HCT116 (cell line): ENCODE measurements at regions not wholly inside any gene's neighbourhood (a gene's known extent, or its start where the extent isn't known, plus 50 kb on each side); places are given as distances from the start of the nearest gene placed in this dataset.

Experiments used
- ATAC-seq: fragments of 200-7000 bp; cut with Tn5 transposase; 2 replicates; pipeline ENCODE4 v1.9.1; 2020; ENCODE audit warnings: mild to moderate bottlenecking, moderate library complexity
- BruUV-seq: library from RNA; stranded (reverse); fragments of 400-500 nt; replicated peaks from 2 replicates; lab custom pipeline; 2021; lab: Mats Ljungman, UMichigan
- CTCF ChIA-PET: fragments of 300-600 bp; sonication (Branson Sonifier 250); formaldehyde crosslinking; loops from one replicate; lab custom pipeline; 2021; ENCODE audit warnings: antibody characterized with exemption; lab: Charles Lee
- POLR2A ChIA-PET: fragments of 300-600, 350-600 bp; sonication (Branson Sonifier 250); formaldehyde crosslinking; loops from one replicate; lab custom pipeline; 2021; ENCODE audit warnings: antibody characterized with exemption; lab: Charles Lee
- RAD21 ChIA-PET, 2 experiments: fragments of 300-600 bp; sonication (Branson Sonifier 250); formaldehyde crosslinking; loops; one replicate each; lab custom pipeline; 2023; ENCODE audit warnings: low total read pairs in 2 of 2; ENCODE audit not compliant: uncharacterized antibody in 2 of 2, unreplicated experiment in 2 of 2, low non-redundant PET in 1 of 2; lab: Charles Lee
- DNase-seq: peaks from one replicate; pipeline ENCODE4 v3.0.0-alpha.2; 2010; ENCODE audit warnings: low read depth, low spot score
- H2AFZ ChIP-seq: fragments of 200-600 bp; shearing (Covaris generic), sonication (generic); 2 replicates; pipeline ENCODE4 v1.6.1; 2017; ENCODE audit warnings: low read depth, mixed run types, mixed read lengths, antibody characterized with exemption, low read length; ENCODE audit not compliant: poor library complexity, severe bottlenecking
- H3K27ac ChIP-seq: 2 replicates; pipeline ENCODE4 v1.5.1; 2012; ENCODE audit warnings: low read depth, low read length
- H3K27me3 ChIP-seq: fragments of 200-600 bp; sonication (generic); 2 replicates; pipeline ENCODE4 v1.6.1; 2016; ENCODE audit warnings: mixed run types, low read length, mixed read lengths; ENCODE audit not compliant: insufficient read depth
- H3K36me3 ChIP-seq, 2 experiments: fragments of 200-500 bp in 1 of 2; fragments of 200-600 bp in 1 of 2; sonication (Bioruptor generic) in 1 of 2; sonication (generic) in 1 of 2; 2 replicates each; pipeline versions ENCODE4 v1.5.1 to v1.6.1; 2014 to 2016; ENCODE audit warnings: low read length in 2 of 2, inconsistent platforms in 1 of 2, mixed read lengths in 1 of 2, mixed run types in 1 of 2; ENCODE audit not compliant: insufficient read depth in 2 of 2, control insufficient read depth in 1 of 2
- H3K4me1 ChIP-seq, 2 experiments: fragments of 200-600 bp in 1 of 2; sonication (generic) in 1 of 2; 2 replicates each; pipeline versions ENCODE4 v1.5.1 to v1.6.1; 2012 to 2017; ENCODE audit warnings: low read length in 2 of 2, inconsistent platforms in 1 of 2, mild to moderate bottlenecking in 1 of 2, mixed read lengths in 1 of 2, mixed run types in 1 of 2, moderate library complexity in 1 of 2; ENCODE audit not compliant: insufficient read depth in 2 of 2, control insufficient read depth in 1 of 2
- H3K4me2 ChIP-seq: fragments of 200-600 bp; sonication (generic); 2 replicates; pipeline ENCODE4 v1.6.1; 2017; ENCODE audit warnings: mixed run types, low read length, mixed read lengths
- H3K4me3 ChIP-seq, 2 experiments: fragments of 200-600 bp in 1 of 2; sonication (generic) in 1 of 2; replicated peaks in 1 of 2; 2 replicates each; pipeline ENCODE4 v1.5.1; 2011 to 2016; ENCODE audit warnings: low read length in 2 of 2, control low read depth in 1 of 2, low read depth in 1 of 2, mild to moderate bottlenecking in 1 of 2, mixed read lengths in 1 of 2, mixed run types in 1 of 2
- H3K79me2 ChIP-seq: fragments of 200-600 bp; sonication (generic); 2 replicates; pipeline ENCODE4 v1.6.1; 2017; ENCODE audit warnings: mild to moderate bottlenecking, mixed run types, low read length, moderate library complexity, mixed read lengths; ENCODE audit not compliant: insufficient read depth
- H3K9ac ChIP-seq: fragments of 200-600 bp; sonication (generic); 2 replicates; pipeline ENCODE4 v1.6.1; 2016; ENCODE audit warnings: low read length, mixed read lengths
- H3K9me2 ChIP-seq: fragments of 200-600 bp; sonication (generic), shearing (Covaris generic); 2 replicates; pipeline ENCODE4 v1.6.1; 2017; ENCODE audit warnings: mixed run types, mild to moderate bottlenecking, moderate library complexity; ENCODE audit not compliant: insufficient read depth
- H3K9me3 ChIP-seq, 2 experiments: fragments of 200-500 bp in 1 of 2; fragments of 200-600 bp in 1 of 2; sonication (Bioruptor generic) in 1 of 2; sonication (generic) in 1 of 2; 2 replicates each; pipeline ENCODE4 v1.6.1; 2014 to 2017; ENCODE audit warnings: low read length in 2 of 2, mixed read lengths in 2 of 2, inconsistent platforms in 1 of 2, low read depth in 1 of 2, mild to moderate bottlenecking in 1 of 2, mixed run types in 1 of 2, moderate library complexity in 1 of 2; ENCODE audit not compliant: control insufficient read depth in 1 of 2, insufficient read depth in 1 of 2
- H4K20me1 ChIP-seq: fragments of 200-600 bp; sonication (generic), shearing (Covaris generic); 2 replicates; pipeline ENCODE4 v1.6.1; 2017; ENCODE audit warnings: mixed run types, mild to moderate bottlenecking, moderate library complexity; ENCODE audit not compliant: insufficient read depth
- EZH2phosphoT487 ChIP-seq: fragments of 200-600 bp; IDR thresholded peaks from 2 replicates; pipeline ENCODE4 v1.6.1; 2018; ENCODE audit warnings: antibody characterized with exemption, borderline replicate concordance
- JUND ChIP-seq: IDR thresholded peaks from 2 replicates; pipeline ENCODE4 v1.6.1; 2012
- POLR2A ChIP-seq: IDR thresholded peaks from 2 replicates; pipeline ENCODE4 v1.7.0; 2011; ENCODE audit warnings: borderline replicate concordance; ENCODE audit not compliant: insufficient read depth, insufficient read length; ENCODE audit errors: extremely low read depth
- POLR2AphosphoS5 ChIP-seq: IDR thresholded peaks from 2 replicates; pipeline ENCODE4 v1.6.1; 2011; ENCODE audit warnings: mild to moderate bottlenecking, low read depth, low read length, moderate library complexity
- RAD21 ChIP-seq: IDR thresholded peaks from 2 replicates; pipeline ENCODE4 v1.6.1; 2012; ENCODE audit warnings: low read depth, mild to moderate bottlenecking
- ZNF274 ChIP-seq: fragments of 200-500 bp; sonication (Bioruptor generic); IDR thresholded peaks from 2 replicates; pipeline ENCODE4 v1.6.1; 2014; ENCODE audit warnings: mild to moderate bottlenecking, low read depth, low read length, inconsistent platforms
- intact Hi-C: fragments of 100-400 bp; cut with micrococcal nuclease; formaldehyde crosslinking; loops from 2 replicates; pipeline ENCODE4 v1.10.0; 2022
- TF ChIP-seq, protein P1 (sequence below): IDR thresholded peaks from 2 replicates; pipeline ENCODE4 v1.6.1; 2012
- TF ChIP-seq, protein P2 (sequence below): IDR thresholded peaks from 2 replicates; pipeline ENCODE4 v1.6.1; 2012; ENCODE audit warnings: low read depth

- ChIA-PET RAD21 (no interaction called here), POLR2A (no interaction called here), CTCF (no interaction called here)
- no peak overlapping the region for H3K9ac ChIP-seq
- intact Hi-C loops = no loop called here
- no peak overlapping the region for H3K4me3 ChIP-seq
- H3K9me3 ChIP-seq = peaks cover 10 to 32% of the 10 kb centered on the region in 2 experiments; a peak in 3 of 4 replicates
- H3K9me2 ChIP-seq = no peaks in the 10 kb centered on the region
- DNase-seq = no peak
- no peaks in the 10 kb centered on the region for H4K20me1 ChIP-seq
- H3K27ac ChIP-seq = no peak overlapping the region
- ATAC-seq = no peak
- H3K27me3 ChIP-seq = no peaks in the 10 kb centered on the region
- TF ChIP-seq ZNF274 (no peak), JUND (no peak), POLR2AphosphoS5 (no peak), RAD21 (no peak), EZH2phosphoT487 (no peak), POLR2A (no peak)
- TF ChIP-seq, protein P1, sequence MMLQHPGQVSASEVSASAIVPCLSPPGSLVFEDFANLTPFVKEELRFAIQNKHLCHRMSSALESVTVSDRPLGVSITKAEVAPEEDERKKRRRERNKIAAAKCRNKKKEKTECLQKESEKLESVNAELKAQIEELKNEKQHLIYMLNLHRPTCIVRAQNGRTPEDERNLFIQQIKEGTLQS = no peak
- TF ChIP-seq, protein P2, sequence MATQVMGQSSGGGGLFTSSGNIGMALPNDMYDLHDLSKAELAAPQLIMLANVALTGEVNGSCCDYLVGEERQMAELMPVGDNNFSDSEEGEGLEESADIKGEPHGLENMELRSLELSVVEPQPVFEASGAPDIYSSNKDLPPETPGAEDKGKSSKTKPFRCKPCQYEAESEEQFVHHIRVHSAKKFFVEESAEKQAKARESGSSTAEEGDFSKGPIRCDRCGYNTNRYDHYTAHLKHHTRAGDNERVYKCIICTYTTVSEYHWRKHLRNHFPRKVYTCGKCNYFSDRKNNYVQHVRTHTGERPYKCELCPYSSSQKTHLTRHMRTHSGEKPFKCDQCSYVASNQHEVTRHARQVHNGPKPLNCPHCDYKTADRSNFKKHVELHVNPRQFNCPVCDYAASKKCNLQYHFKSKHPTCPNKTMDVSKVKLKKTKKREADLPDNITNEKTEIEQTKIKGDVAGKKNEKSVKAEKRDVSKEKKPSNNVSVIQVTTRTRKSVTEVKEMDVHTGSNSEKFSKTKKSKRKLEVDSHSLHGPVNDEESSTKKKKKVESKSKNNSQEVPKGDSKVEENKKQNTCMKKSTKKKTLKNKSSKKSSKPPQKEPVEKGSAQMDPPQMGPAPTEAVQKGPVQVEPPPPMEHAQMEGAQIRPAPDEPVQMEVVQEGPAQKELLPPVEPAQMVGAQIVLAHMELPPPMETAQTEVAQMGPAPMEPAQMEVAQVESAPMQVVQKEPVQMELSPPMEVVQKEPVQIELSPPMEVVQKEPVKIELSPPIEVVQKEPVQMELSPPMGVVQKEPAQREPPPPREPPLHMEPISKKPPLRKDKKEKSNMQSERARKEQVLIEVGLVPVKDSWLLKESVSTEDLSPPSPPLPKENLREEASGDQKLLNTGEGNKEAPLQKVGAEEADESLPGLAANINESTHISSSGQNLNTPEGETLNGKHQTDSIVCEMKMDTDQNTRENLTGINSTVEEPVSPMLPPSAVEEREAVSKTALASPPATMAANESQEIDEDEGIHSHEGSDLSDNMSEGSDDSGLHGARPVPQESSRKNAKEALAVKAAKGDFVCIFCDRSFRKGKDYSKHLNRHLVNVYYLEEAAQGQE = no peak
- TF ChIP-seq, all 23 proteins: peak for 0
- no peak overlapping the region for H2AFZ ChIP-seq
- no TSS peak for BruUV-seq
- no peaks in the 10 kb centered on the region for H3K79me2 ChIP-seq
- H3K36me3 ChIP-seq = no peaks in the 10 kb centered on the region
- no peaks in the 10 kb centered on the region for H3K4me1 ChIP-seq
- H3K4me2 ChIP-seq = no peak overlapping the region
These were observed 646.2 kb upstream of the FOXG1 start for GRCh38 chr14:28120391-28120790.
